ENCODE measurements at regions not wholly inside any gene's neighbourhood (a gene's known extent, or its start where the extent isn't known, plus 50 kb on each side); places are given as distances from the start of the nearest gene placed in this dataset.

GRCh38 chr5:38117784-38118479 lies 140.4 kb upstream of the EGFLAM start:
- TF ChIP-seq POLR2A (IDR thresholded peaks at IDR 0.05; ENCODE audit: extremely low read depth, insufficient read length) (no peak), MYC (IDR thresholded peaks at IDR 0.05; ENCODE audit: low read depth, low read length) (no peak), CTCF (IDR thresholded peaks at IDR 0.05; ENCODE audit: low read depth, low read length) (no peak), MAX (IDR thresholded peaks at IDR 0.05; ENCODE audit: low read depth, low read length) (no peak)
- no peak for DNase-seq (ENCODE audit: low read depth)
- H3K4me3 ChIP-seq (ENCODE audit: low read depth, low read length), result no peak overlapping the region

GRCh38 chr5:38115318-38115827 lies 143.0 kb upstream of the EGFLAM start:
- TF ChIP-seq MYC (IDR thresholded peaks at IDR 0.05; ENCODE audit: low read depth, low read length) (no peak), CTCF (IDR thresholded peaks at IDR 0.05; ENCODE audit: low read depth, low read length) (no peak), POLR2A (IDR thresholded peaks at IDR 0.05; ENCODE audit: extremely low read depth, insufficient read length) (no peak), MAX (IDR thresholded peaks at IDR 0.05; ENCODE audit: low read depth, low read length) (no peak)
- H3K4me3 ChIP-seq (ENCODE audit: low read depth, low read length), result no peak overlapping the region
- DNase-seq (ENCODE audit: low read depth), result no peak

DNA sequence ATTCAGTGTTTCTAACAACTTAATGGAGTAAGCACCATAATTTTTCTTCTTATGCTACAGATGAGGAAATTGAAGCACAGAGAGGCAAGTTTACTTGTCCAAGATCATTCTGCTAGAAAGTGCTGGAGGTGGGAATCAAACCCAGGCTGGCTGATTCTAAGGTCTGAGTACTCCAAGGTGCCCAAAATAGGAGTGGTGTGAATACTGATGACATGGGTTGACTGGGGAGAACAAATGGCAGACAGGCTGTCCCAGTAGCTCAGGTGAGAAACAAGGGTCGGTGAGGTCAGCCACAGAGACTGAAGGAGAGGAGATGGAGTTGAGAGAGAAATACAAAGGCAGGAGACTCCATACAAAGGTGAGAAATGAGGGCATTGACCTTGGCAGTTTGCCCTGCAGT lies 144.5 kb upstream of the EGFLAM start:
- DNase-seq (ENCODE audit: low read depth), result no peak
- TF ChIP-seq CTCF (IDR thresholded peaks at IDR 0.05; ENCODE audit: low read depth, low read length) (no peak), MYC (IDR thresholded peaks at IDR 0.05; ENCODE audit: low read depth, low read length) (no peak), POLR2A (IDR thresholded peaks at IDR 0.05; ENCODE audit: extremely low read depth, insufficient read length) (no peak), MAX (IDR thresholded peaks at IDR 0.05; ENCODE audit: low read depth, low read length) (no peak)
- H3K4me3 ChIP-seq (ENCODE audit: low read depth, low read length), result no peak overlapping the region

DNA sequence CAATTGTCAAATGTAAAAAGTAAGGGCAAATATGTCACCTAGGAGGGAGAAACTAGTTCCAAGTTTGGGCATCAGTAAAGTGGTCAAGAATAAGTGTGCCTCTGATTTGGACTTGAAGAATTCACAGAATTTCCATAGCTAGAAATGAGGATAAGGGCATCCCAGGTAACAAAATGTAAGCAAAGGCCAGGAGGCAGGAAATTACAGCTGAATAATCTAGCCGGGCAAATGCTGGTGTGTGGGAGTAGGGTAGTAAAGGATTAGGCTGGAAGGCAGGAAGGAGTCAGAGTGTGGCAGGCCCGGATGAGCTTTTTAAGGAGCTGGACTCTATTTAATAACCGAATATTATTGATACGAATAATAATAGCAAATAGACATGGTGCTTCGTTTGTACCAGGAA lies 144.9 kb upstream of the EGFLAM start:
- no peak for DNase-seq (ENCODE audit: low read depth)
- TF ChIP-seq CTCF (IDR thresholded peaks at IDR 0.05; ENCODE audit: low read depth, low read length) (no peak), MYC (IDR thresholded peaks at IDR 0.05; ENCODE audit: low read depth, low read length) (no peak), MAX (IDR thresholded peaks at IDR 0.05; ENCODE audit: low read depth, low read length) (no peak), POLR2A (IDR thresholded peaks at IDR 0.05; ENCODE audit: extremely low read depth, insufficient read length) (no peak)
- no peak overlapping the region for H3K4me3 ChIP-seq (ENCODE audit: low read depth, low read length)

DNA sequence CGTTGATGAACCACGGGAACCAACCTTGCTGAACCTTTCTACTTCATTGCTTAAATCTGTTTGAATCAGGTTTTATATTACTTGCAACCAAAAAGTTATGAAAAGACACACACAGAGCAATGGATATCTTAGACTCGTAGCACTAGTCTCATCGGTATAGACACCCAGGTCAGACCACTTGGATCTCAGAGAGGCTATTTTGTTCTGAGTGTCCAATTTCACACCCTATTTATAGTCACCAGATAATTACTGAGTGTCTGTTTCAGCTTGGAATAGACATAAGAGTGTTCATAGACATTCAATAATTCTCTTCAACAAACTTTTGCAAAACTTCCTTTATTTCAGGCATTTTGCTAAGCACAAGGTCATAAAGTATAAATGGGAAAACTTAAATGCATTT lies 145.4 kb upstream of the EGFLAM start:
- DNase-seq (ENCODE audit: low read depth), result no peak
- no peak overlapping the region for H3K4me3 ChIP-seq (ENCODE audit: low read depth, low read length)
- TF ChIP-seq POLR2A (IDR thresholded peaks at IDR 0.05; ENCODE audit: extremely low read depth, insufficient read length) (no peak), MAX (IDR thresholded peaks at IDR 0.05; ENCODE audit: low read depth, low read length) (no peak), MYC (IDR thresholded peaks at IDR 0.05; ENCODE audit: low read depth, low read length) (no peak), CTCF (IDR thresholded peaks at IDR 0.05; ENCODE audit: low read depth, low read length) (no peak)
